ENCODE measurements at regions not wholly inside any gene's neighbourhood (a gene's known extent, or its start where the extent isn't known, plus 50 kb on each side); places are given as distances from the start of the nearest gene placed in this dataset.

- TF ChIP-seq CTCF (IDR thresholded peaks at IDR 0.05) (no peak), POLR2AphosphoS5 (IDR thresholded peaks at IDR 0.05) (no peak)
These were observed 154.4 kb upstream of the SERTAD2 start for GRCh38 chr2:64808092-64808491.
